ENCODE measurements at regions not wholly inside any gene's neighbourhood (a gene's known extent, or its start where the extent isn't known, plus 50 kb on each side); places are given as distances from the start of the nearest gene placed in this dataset.

DNA sequence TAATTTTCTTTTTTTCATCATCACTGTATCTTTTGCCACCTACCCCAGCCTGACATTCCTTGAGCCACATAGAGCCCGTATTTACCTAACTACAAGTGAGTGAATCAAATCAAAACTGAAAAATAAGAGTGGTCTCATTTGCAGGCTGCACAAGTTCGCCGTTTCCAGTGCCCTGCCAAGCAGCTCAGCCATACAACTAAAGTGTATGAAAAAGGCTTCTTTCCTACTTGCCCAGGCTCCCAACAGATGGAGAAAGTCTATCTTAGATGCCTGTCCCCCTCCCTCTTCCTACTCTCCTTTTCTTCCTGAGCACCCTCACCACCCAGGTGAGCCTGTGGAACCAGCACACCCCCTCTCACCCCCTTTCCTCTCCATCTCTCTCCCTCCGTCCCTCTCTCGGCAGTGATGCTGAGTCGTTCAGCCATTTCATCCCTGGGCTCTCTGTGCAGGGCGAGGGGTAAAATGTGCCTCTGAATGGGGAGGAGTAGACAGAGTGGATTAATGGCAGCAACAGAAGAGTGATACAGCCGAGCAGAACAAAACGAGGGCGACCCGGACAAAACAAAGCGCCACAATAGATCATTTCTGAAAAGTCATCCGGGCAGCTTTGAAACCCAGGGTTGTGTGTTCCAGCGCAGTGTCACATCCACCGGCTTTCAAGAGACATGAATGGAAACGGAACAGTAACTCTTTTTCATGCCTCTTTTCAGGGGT is 65.0 kb upstream of the POU3F3 start:
- DNase-seq: no peak

DNA sequence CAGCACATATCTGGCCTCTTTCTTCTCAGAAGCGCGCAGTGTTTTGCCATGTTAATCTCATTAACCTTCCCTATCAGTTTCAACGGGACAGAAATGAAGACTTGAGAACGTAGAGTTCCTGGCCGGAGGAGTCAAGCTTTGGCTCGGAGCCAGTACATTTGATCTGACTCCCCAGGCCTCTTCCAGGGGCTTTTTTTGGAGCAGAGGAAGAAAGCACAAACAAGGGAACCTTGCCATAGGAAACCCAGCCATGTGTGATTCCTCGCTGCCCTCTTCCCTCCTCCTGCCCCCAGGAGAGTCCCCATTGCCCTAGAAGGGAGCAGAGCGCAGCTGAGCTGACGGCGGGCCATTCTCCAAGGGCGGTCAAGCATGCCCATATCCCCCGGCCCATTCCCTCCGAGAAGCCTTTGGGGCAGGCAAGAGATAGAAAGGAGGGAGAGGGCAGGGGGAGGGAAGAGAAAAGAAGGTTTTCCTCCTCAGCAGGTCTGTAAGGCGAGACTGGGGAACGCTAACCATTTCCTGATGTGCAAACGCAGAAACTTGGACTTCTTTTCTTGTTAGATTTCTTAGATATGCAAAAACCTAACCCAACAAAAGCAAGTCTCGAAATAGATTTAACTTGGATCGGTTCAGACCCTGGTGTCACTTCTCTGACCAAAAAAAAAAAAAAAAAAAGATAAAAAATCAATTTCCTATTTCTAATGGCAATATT is 63.7 kb upstream of the POU3F3 start:
- no peak for DNase-seq

DNA sequence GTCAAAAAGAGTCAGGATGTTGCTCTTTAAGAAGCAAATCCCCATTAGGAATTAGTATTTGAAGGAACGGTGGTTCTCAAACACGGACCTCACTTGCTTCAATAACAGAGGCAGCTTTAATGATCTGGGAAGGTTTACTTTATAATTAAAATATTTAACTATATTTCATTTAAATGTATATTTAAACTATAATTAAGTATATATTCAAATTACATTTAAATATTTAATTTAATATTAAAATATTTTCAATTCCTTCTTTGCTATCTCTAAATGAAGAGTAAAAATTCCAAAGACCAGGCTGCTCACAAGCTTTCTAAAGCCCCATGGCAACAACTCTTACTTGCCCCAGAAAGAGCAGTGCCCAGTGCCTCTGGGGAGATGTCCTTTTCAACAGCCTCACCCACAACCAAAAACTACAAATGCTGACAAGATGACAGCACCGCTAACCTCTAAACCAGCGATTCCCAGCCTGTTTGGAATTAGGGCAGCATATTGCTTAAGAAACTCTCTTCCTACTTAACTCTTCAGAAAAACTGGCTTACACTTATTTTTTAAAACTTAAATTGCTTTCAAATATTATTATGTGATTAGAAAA is 62.9 kb upstream of the POU3F3 start:
- no peak for DNase-seq

DNA sequence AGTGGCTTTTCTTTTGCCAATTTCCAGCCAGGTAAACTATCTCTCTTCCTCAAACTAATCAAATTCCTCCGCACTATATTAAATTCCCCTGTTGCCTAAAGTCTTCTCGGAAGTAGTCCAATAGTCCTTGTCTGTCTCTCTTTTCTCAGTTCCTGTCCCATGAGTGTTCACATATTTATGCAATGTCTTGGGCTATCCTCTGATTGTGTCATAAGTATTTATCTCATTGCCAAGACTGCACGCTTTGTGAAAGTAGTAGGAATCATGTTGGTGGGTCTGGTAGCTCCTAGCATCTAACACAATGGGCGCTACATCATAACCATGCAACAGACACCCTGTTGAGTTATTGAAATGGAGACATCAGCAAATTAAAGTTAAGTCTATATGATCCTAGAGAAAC is 59.9 kb upstream of the POU3F3 start:
- no peak for DNase-seq

DNA sequence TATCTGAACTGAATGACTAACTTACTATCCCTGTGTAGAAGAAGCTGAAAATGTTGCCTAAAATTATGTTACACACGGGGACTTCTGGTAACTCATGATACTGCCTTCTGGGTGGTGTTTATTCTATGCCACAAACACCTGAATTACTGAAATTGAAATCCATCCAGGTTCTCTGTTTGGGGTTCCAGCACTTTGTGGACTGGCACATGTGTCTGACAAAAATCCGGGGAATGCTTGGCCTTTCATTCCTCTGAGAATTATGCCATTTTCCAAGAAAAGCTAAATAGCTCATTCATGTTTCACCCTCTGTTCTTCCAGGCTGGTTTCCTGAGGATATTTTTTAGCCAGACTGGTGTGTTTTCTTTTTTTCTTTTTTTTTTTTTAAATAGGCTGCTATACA is 59.5 kb upstream of the POU3F3 start:
- DNase-seq: no peak

Data from NCI-H526 treated with DMSO at 0.1 percent for 48 hours (cell line).